Small intestine (tissue), 7 donors: ENCODE measurements at regions not wholly inside any gene's neighbourhood (a gene's known extent, or its start where the extent isn't known, plus 50 kb on each side); places are given as distances from the start of the nearest gene placed in this dataset.
"Not testable (repeated sequence)": the region's sequence is repeated elsewhere in the genome, so short reads cannot be mapped to it uniquely, and the experiment has no call there.

Experiments
- DNase-seq, 2 donors: peaks; one replicate each; pipeline versions ENCODE4 v3.0.0 to v3.0.0-alpha.2; 2013
- FAIRE-seq: peaks from 2 replicates; lab custom pipeline; 2012; peaks lifted over from hg19 to GRCh38; lab: Jason Lieb, UNC
- H3K27ac ChIP-seq, 3 donors: one replicate each; pipeline ENCODE4 v1.5.1; 2013; ENCODE audit warnings: low read length in 2 of 3, mild to moderate bottlenecking in 2 of 3, control low read depth in 1 of 3, inconsistent platforms in 1 of 3, low read depth in 1 of 3, moderate library complexity in 1 of 3
- H3K27me3 ChIP-seq, 3 donors: one replicate each; pipeline ENCODE4 v1.6.1; 2013; ENCODE audit warnings: low read length in 3 of 3, inconsistent platforms in 1 of 3; ENCODE audit not compliant: control insufficient read depth in 3 of 3, insufficient read depth in 3 of 3
- H3K36me3 ChIP-seq, 3 donors: one replicate each; pipeline ENCODE4 v1.6.1; 2013; ENCODE audit warnings: low read length in 3 of 3, inconsistent platforms in 1 of 3, low read depth in 1 of 3, mild to moderate bottlenecking in 1 of 3, moderate library complexity in 1 of 3; ENCODE audit not compliant: control insufficient read depth in 3 of 3, insufficient read depth in 2 of 3
- H3K4me1 ChIP-seq, 3 donors: one replicate each; pipeline ENCODE4 v1.6.1; 2013; ENCODE audit warnings: low read length in 2 of 3, inconsistent platforms in 1 of 3, low read depth in 1 of 3, mild to moderate bottlenecking in 1 of 3, moderate library complexity in 1 of 3; ENCODE audit not compliant: control insufficient read depth in 3 of 3, insufficient read depth in 2 of 3
- H3K4me3 ChIP-seq, 3 donors: one replicate each; pipeline ENCODE4 v1.5.1; 2013; ENCODE audit warnings: low read length in 3 of 3, control low read depth in 1 of 3, inconsistent platforms in 1 of 3, low read depth in 1 of 3, mild to moderate bottlenecking in 1 of 3, moderate library complexity in 1 of 3
- H3K9me3 ChIP-seq, 2 donors: one replicate each; pipeline ENCODE4 v1.6.1; 2013; ENCODE audit warnings: low read depth in 1 of 2, low read length in 1 of 2; ENCODE audit not compliant: control insufficient read depth in 2 of 2, insufficient read depth in 1 of 2
- WGBS, 3 donors: extraction: QIAGEN DNeasy Blood & Tissue Kit; methylation state at CpG; one replicate each; pipeline ENCODE4 v1.1.7; 2013; 5-methylcytosine and 5-hydroxymethylcytosine counted together
- donor health status: healthy with polysubstance abuse.
- donor health status: control.
- donor health status: control.
- donor health status: Bipolar disorder and iron deficiency.
- donor health status: healthy.

- Histone ChIP-seq H3K27ac (no peak overlapping the region), H3K4me1 (no peaks in the 10 kb centered on the region), H3K36me3 (no peaks in the 10 kb centered on the region), H3K27me3 (peaks cover 0 to 3% (median 0%) of the 10 kb centered on the region in 3 donors), H3K4me3 (no peak overlapping the region), H3K9me3 (no peaks in the 10 kb centered on the region)
- DNase-seq: no peak
- FAIRE-seq: no peak
- WGBS, 3 donors: 91 to 92% (median 92%) methylated on average over 18 of the region's 18 CpGs
Observed at GRCh38 chr2:128608921-128609880, 290.5 kb upstream of the HS6ST1 start.

- 91 to 95% (median 91%) methylated on average over 9 of the region's 9 CpGs for WGBS, 3 donors
- no peaks in the 10 kb centered on the region for H3K9me3 ChIP-seq
- no peak overlapping the region for H3K27ac ChIP-seq
- H3K27me3 ChIP-seq: peaks cover 0 to 3% (median 0%) of the 10 kb centered on the region in 3 donors
- no peak for DNase-seq
- no peaks in the 10 kb centered on the region for H3K36me3 ChIP-seq
- no peak for FAIRE-seq
- no peaks in the 10 kb centered on the region for H3K4me1 ChIP-seq
- H3K4me3 ChIP-seq: no peak overlapping the region
Observed at GRCh38 chr2:128610496-128610895, 291.8 kb upstream of the HS6ST1 start.

GRCh38 chr2:128611421-128612320, 293.0 kb upstream of the HS6ST1 start:
- WGBS, 3 donors: 77 to 86% (median 83%) methylated on average over 8 of the region's 8 CpGs
- FAIRE-seq (no peak), DNase-seq (no peak)
- Histone ChIP-seq H3K27ac (no peak overlapping the region), H3K36me3 (no peaks in the 10 kb centered on the region), H3K4me3 (no peak overlapping the region), H3K4me1 (no peaks in the 10 kb centered on the region), H3K9me3 (no peaks in the 10 kb centered on the region), H3K27me3 (peaks cover 0 to 3% (median 0%) of the 10 kb centered on the region in 3 donors)

- Histone ChIP-seq H3K27me3 (peaks cover 0 to 3% (median 0%) of the 10 kb centered on the region in 3 donors), H3K9me3 (no peaks in the 10 kb centered on the region), H3K36me3 (no peaks in the 10 kb centered on the region), H3K27ac (no peak overlapping the region), H3K4me1 (no peaks in the 10 kb centered on the region), H3K4me3 (no peak overlapping the region)
- FAIRE-seq: no peak
- 75 to 86% (median 86%) methylated on average over 3 of the region's 3 CpGs for WGBS, 3 donors
- DNase-seq: no peak
Observed at GRCh38 chr2:128612628-128613027, 294.0 kb upstream of the HS6ST1 start.

- no peaks in the 10 kb centered on the region for H3K36me3 ChIP-seq
- no peak for FAIRE-seq
- H3K4me1 ChIP-seq: no peaks in the 10 kb centered on the region
- no peaks in the 10 kb centered on the region for H3K9me3 ChIP-seq
- WGBS, 3 donors: 80 to 85% (median 83%) methylated on average over 7 of the region's 7 CpGs
- no peak overlapping the region for H3K27ac ChIP-seq
- H3K27me3 ChIP-seq: peaks cover 0 to 3% (median 0%) of the 10 kb centered on the region in 3 donors
- DNase-seq: no peak
- H3K4me3 ChIP-seq: no peak overlapping the region
Observed at GRCh38 chr2:128613351-128613750, 294.7 kb upstream of the HS6ST1 start.

GRCh38 chr2:128613876-128614275, 295.2 kb upstream of the HS6ST1 start:
- Histone ChIP-seq H3K4me3 (no peak overlapping the region), H3K4me1 (no peaks in the 10 kb centered on the region), H3K27me3 (peaks cover 0 to 3% (median 0%) of the 10 kb centered on the region in 3 donors), H3K9me3 (no peaks in the 10 kb centered on the region), H3K27ac (no peak overlapping the region), H3K36me3 (no peaks in the 10 kb centered on the region)
- 91 to 93% (median 92%) methylated on average over 4 of the region's 4 CpGs for WGBS, 3 donors
- no peak for DNase-seq
- no peak for FAIRE-seq

GRCh38 chr2:128614907-128615306, 296.2 kb upstream of the HS6ST1 start:
- FAIRE-seq, DNase-seq, H3K4me3 ChIP-seq, H3K27me3 ChIP-seq, H3K36me3 ChIP-seq, H3K4me1 ChIP-seq, H3K9me3 ChIP-seq, H3K27ac ChIP-seq: not testable (repeated sequence)
- 82 to 94% (median 92%) methylated on average over 5 to 6 of the region's 6 CpGs for WGBS, 3 donors

GRCh38 chr2:128615571-128615970, 296.9 kb upstream of the HS6ST1 start:
- no peak overlapping the region for H3K27ac ChIP-seq
- FAIRE-seq: no peak
- no peak overlapping the region for H3K4me3 ChIP-seq
- DNase-seq: no peak
- WGBS, 3 donors: 75 to 79% (median 79%) methylated on average over 9 of the region's 9 CpGs
- no peaks in the 10 kb centered on the region for H3K9me3 ChIP-seq
- H3K4me1 ChIP-seq: no peaks in the 10 kb centered on the region
- peaks cover 0 to 3% (median 0%) of the 10 kb centered on the region in 3 donors for H3K27me3 ChIP-seq
- H3K36me3 ChIP-seq: no peaks in the 10 kb centered on the region
